Gastrocnemius medialis (tissue), 4 donors: ENCODE measurements at regions not wholly inside any gene's neighbourhood (a gene's known extent, or its start where the extent isn't known, plus 50 kb on each side); places are given as distances from the start of the nearest gene placed in this dataset.

Source experiments
- POLR2A ChIP-seq, 2 donors: fragments of 450-650 bp; IDR thresholded peaks; one replicate each; pipeline ENCODE4 v1.6.1; 2017; ENCODE audit warnings: antibody characterized with exemption in 2 of 2, mild to moderate bottlenecking in 2 of 2, moderate library complexity in 2 of 2
- TF ChIP-seq, protein P1 (sequence below), 5 experiments: fragments of 450-650 bp in 3 of 5; fragments of 200-600 bp in 2 of 5; sonication (generic) in 2 of 5; IDR thresholded peaks in 4 of 5; conservative IDR thresholded peaks in 1 of 5; 1 replicate in 4 of 5; 2 replicates in 1 of 5; pipeline ENCODE4 v1.5.1; 2016 to 2019; ENCODE audit warnings: antibody characterized with exemption in 5 of 5, mild to moderate bottlenecking in 3 of 5, moderate library complexity in 3 of 5

DNA sequence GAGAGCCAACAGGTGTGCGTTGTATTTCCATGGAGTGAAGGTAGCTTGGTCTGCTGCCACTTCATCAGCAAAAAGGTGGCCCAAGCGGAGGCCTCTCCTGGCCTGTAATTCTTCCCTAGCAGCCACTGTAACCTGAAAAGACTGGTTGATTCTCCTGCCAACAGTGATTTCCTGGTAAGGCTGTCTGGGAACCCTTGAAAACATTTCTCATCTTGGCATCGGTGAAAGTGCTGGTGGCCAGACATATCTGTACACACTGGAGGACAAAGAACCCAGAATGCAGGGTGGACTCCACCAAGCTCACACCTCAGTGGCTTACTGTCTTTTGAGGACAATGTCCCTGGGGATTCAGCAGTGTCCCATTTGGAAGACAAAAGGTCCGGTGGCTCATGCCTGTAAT, 128.0 kb downstream of the TRIM29 start:
- TF ChIP-seq, protein P1, sequence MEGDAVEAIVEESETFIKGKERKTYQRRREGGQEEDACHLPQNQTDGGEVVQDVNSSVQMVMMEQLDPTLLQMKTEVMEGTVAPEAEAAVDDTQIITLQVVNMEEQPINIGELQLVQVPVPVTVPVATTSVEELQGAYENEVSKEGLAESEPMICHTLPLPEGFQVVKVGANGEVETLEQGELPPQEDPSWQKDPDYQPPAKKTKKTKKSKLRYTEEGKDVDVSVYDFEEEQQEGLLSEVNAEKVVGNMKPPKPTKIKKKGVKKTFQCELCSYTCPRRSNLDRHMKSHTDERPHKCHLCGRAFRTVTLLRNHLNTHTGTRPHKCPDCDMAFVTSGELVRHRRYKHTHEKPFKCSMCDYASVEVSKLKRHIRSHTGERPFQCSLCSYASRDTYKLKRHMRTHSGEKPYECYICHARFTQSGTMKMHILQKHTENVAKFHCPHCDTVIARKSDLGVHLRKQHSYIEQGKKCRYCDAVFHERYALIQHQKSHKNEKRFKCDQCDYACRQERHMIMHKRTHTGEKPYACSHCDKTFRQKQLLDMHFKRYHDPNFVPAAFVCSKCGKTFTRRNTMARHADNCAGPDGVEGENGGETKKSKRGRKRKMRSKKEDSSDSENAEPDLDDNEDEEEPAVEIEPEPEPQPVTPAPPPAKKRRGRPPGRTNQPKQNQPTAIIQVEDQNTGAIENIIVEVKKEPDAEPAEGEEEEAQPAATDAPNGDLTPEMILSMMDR (IDR thresholded peaks at IDR 0.05 in 4 of 5, conservative IDR thresholded peaks at IDR 0.05 in 1 of 5), result no peak
- TF ChIP-seq POLR2A (IDR thresholded peaks at IDR 0.05), result no peak
